Adrenal gland (tissue), 9 donors: ENCODE measurements at regions not wholly inside any gene's neighbourhood (a gene's known extent, or its start where the extent isn't known, plus 50 kb on each side); places are given as distances from the start of the nearest gene placed in this dataset.

Experiments
- DNase-seq, 7 donors: peaks; one replicate each; pipeline ENCODE4 v3.0.0-alpha.2; 2019 to 2020
- H3K27ac ChIP-seq, 5 donors: fragments of 200-600 bp; sonication (generic) in 4 of 5; 1 replicate in 3 of 5; 2 replicates in 2 of 5; pipeline versions ENCODE4 v1.5.1 to v1.8.0; 2016 to 2020; ENCODE audit warnings: mild to moderate bottlenecking in 1 of 5
- H3K27me3 ChIP-seq: fragments of 200-600 bp; 2 replicates; pipeline ENCODE4 v1.8.0; 2021
- H3K36me3 ChIP-seq, 2 donors: fragments of 200-600 bp; replicated peaks in 1 of 2; 1 replicate in 1 of 2; 2 replicates in 1 of 2; pipeline versions ENCODE4 v1.5.1 to v1.8.0; 2018 to 2022
- H3K4me1 ChIP-seq, 2 donors: fragments of 200-600 bp; replicated peaks in 1 of 2; 1 replicate in 1 of 2; 2 replicates in 1 of 2; pipeline versions ENCODE4 v1.5.1 to v1.8.0; 2018 to 2021
- H3K4me3 ChIP-seq, 4 donors: fragments of 200-600 bp; sonication (generic) in 3 of 4; one replicate each; pipeline ENCODE4 v1.5.1; 2016 to 2018
- H3K9me3 ChIP-seq, 3 donors: fragments of 200-600 bp; sonication (generic) in 1 of 3; replicated peaks in 1 of 3; 1 replicate in 2 of 3; 2 replicates in 1 of 3; pipeline versions ENCODE4 v1.5.1 to v1.8.0; 2016 to 2021
- POLR2A ChIP-seq, 2 donors: fragments of 450-650 bp; IDR thresholded peaks; one replicate each; pipeline ENCODE4 v1.6.1; 2017; ENCODE audit warnings: antibody characterized with exemption in 2 of 2, mild to moderate bottlenecking in 2 of 2, moderate library complexity in 1 of 2
- WGBS, 4 donors: extraction: QIAGEN DNeasy Blood & Tissue Kit in 2 of 4; methylation state at CpG; one replicate each; pipeline versions ENCODE4 v1.1.5 to v1.1.7; 2013 to 2017; 5-methylcytosine and 5-hydroxymethylcytosine counted together
- intact Hi-C, 2 donors: fragments of 100-400 bp; cut with DNase I; formaldehyde crosslinking; loops; one replicate each; pipeline versions ENCODE4 v1.14.1 to v1.15.0; 2022 to 2023
- TF ChIP-seq, protein P1 (sequence below), 6 experiments: fragments of 450-650 bp in 4 of 6; fragments of 200-600 bp in 2 of 6; sonication (generic) in 1 of 6; IDR thresholded peaks; 1 replicate in 5 of 6; 2 replicates in 1 of 6; pipeline versions ENCODE4 v1.5.1 to v1.8.0; 2016 to 2021; ENCODE audit warnings: antibody characterized with exemption in 6 of 6, mild to moderate bottlenecking in 2 of 6, moderate library complexity in 1 of 6
- donor health status: healthy with polysubstance abuse.
- donor health status: Bipolar disorder and iron deficiency.
- donor health status: DM: yes; HTN: yes; CAD: no.
- donor health status: DM: no; HTN: no; CAD: no.
- donor health status: DM: no; HTN: no; CAD: no.

DNA sequence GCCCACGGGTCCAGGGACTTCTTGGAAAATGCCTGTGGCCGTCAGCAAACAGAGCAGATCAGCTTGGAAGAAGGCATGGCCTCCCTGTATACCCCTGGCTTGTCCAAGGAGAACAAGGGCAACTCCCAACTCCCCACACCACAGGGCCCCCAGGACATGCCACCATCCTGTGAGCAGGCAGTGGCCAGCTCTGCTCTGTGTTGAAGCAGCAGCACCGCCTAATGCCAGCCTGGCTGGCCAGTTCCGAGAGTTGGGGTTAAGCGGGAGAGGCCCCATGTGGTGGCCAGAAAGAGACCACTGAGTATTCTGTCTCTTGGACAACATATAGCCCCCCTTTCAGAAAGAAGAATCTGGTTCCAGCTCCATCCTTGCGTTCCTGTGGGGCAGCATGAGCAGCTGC is 209.2 kb downstream of the CTTN start:
- no peak for DNase-seq
- no peaks in the 10 kb centered on the region for H3K27me3 ChIP-seq
- 80 to 100% (median 90%) methylated on average over 2 to 6 of the region's 6 CpGs for WGBS, 4 donors
- TF ChIP-seq, protein P1, sequence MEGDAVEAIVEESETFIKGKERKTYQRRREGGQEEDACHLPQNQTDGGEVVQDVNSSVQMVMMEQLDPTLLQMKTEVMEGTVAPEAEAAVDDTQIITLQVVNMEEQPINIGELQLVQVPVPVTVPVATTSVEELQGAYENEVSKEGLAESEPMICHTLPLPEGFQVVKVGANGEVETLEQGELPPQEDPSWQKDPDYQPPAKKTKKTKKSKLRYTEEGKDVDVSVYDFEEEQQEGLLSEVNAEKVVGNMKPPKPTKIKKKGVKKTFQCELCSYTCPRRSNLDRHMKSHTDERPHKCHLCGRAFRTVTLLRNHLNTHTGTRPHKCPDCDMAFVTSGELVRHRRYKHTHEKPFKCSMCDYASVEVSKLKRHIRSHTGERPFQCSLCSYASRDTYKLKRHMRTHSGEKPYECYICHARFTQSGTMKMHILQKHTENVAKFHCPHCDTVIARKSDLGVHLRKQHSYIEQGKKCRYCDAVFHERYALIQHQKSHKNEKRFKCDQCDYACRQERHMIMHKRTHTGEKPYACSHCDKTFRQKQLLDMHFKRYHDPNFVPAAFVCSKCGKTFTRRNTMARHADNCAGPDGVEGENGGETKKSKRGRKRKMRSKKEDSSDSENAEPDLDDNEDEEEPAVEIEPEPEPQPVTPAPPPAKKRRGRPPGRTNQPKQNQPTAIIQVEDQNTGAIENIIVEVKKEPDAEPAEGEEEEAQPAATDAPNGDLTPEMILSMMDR (IDR thresholded peaks at IDR 0.05), result no peak
- TF ChIP-seq POLR2A (IDR thresholded peaks at IDR 0.05), result no peak
- H3K36me3 ChIP-seq, result no peaks in the 10 kb centered on the region
- H3K9me3 ChIP-seq, result no peaks in the 10 kb centered on the region
- H3K4me1 ChIP-seq, result peaks cover 0 to 14% of the 10 kb centered on the region in 2 donors
- intact Hi-C loops, result no loop called here
- no peak overlapping the region for H3K4me3 ChIP-seq
- no peak overlapping the region for H3K27ac ChIP-seq

DNA sequence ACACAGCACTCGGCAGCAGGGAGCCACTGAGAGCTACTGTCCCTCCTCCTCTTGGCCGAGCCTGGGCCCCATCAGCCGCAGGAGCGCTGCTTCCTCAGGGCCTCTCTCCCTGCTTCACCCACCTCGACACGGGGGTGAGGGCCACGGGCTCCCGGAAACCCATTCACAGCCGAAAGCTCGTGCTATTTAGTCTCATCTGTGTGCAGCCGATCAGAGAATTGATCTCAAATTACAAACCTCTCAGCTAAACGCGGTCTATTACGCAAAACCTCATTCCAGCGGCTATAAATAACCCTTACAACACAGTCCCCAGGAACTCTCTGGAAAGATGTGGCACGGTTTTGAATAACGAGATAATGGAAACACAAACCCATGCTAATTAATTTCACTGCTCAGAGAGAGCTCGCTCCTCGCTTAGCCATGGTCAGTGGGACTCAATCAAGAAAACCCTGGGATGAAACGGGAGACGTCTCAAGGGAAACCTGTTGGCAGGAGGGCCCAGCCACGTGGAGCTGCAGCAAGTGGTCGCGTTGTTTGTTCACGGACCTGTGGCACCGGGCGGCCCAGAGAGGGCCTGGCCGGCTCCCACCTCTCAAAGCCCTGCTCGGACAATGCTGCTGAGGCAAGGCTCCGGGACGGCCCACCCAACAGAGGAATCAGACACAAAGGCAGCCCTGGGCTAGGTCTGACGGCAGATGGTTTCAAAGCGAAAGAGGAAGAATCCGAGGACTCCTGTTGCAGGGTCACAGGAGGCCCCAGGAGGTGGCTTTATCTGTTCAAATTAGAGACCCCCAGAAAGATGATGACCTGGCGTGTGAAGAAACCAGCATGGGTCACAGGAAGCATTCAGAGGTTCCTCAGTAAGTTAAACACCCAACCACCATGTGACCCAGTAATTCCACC is 210.5 kb downstream of the CTTN start:
- no peak for DNase-seq
- Histone ChIP-seq H3K9me3 (no peaks in the 10 kb centered on the region), H3K36me3 (no peaks in the 10 kb centered on the region), H3K27me3 (no peaks in the 10 kb centered on the region), H3K27ac (no peak overlapping the region), H3K4me3 (no peak overlapping the region), H3K4me1 (peaks cover 0 to 14% of the 10 kb centered on the region in 2 donors)
- TF ChIP-seq, protein P1 (IDR thresholded peaks at IDR 0.05), result no peak
- TF ChIP-seq POLR2A (IDR thresholded peaks at IDR 0.05), result no peak
- intact Hi-C loops, result no loop called here
- WGBS, 4 donors, result 60 to 74% (median 71%) methylated on average over 22 to 35 of the region's 35 CpGs

DNA sequence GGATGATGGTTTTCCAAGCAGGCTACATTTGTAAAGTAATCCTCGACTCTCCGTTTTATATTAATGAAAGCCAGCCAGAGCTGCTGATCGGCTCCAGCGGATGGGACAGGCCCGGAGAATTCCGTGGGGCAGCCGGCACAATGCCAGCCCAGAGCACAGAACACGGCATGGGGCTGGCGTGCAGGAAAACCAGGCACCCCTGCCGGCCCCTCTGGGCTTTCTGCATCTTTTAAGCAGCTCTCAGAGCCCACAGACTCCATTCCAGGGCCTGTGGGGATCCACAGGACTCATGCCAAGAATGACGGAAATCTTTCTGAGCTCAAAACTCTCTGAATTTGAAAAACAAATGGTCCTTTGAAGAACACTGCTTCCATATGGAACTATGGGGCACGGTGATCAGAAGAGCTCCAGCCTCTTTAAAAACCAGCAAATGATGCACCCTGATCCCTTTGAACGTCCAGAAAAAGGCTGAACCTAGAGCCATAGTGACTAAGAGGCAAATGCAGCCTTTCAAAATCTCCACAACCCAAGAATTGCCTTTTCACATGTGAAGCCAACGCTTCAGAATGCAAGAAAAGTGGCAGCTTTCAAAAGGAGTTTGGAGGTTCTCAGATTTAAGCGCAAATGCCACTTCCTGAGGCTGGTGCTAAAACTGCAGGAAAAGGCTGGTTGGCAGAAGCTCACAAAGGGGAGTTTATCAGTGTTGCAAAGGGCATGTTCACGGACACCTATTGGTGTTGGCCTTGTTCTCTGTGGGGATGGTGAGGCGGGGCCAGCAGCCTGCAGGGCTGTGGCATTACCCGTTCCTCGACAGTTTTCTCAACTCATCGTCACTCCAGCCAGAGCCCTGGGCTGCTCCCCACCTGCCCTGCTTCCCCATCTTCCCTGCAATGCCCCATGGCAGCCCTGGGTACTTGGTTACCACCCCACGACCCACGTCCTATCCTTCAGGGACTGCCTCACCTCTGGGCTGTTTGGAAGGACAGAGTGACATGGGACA is 212.5 kb downstream of the CTTN start:
- Histone ChIP-seq H3K4me3 (no peak overlapping the region), H3K36me3 (no peaks in the 10 kb centered on the region), H3K4me1 (peaks cover 0 to 14% of the 10 kb centered on the region in 2 donors), H3K27ac (no peak overlapping the region), H3K9me3 (no peaks in the 10 kb centered on the region), H3K27me3 (no peaks in the 10 kb centered on the region)
- no peak for TF ChIP-seq POLR2A (IDR thresholded peaks at IDR 0.05)
- TF ChIP-seq, protein P1 (IDR thresholded peaks at IDR 0.05), result no peak
- DNase-seq, result peak in 3 of 7 donors; percentile 19 to 51 (median 34)
- intact Hi-C loops, result no loop called here
- 40 to 50% (median 44%) methylated on average over 16 to 22 of the region's 22 CpGs for WGBS, 4 donors

DNA sequence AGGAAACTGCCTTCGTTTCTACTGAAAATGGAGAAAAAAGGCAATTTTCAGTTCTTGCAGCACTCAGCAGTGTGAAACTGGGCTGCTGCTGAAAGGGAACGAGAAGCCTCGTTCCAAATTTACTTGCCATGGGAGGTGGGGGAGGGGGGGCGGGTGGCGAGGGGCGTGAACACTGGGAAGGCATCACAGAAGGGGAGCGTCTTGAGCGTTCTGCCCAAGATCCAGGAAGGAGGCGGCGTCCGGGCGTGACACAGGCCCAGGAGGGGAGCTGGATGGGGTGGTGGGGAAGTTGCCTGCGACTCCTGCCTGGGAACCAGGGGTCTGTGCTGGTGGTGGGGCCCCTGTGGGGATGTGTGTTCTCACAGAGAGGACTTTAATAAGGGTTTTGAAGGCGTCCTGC is 213.5 kb downstream of the CTTN start:
- 60 to 70% (median 66%) methylated on average over 8 to 14 of the region's 14 CpGs for WGBS, 4 donors
- TF ChIP-seq, protein P1 (IDR thresholded peaks at IDR 0.05), result no peak
- no peak for TF ChIP-seq POLR2A (IDR thresholded peaks at IDR 0.05)
- DNase-seq, result no peak
- Histone ChIP-seq H3K4me1 (peaks cover 0 to 14% of the 10 kb centered on the region in 2 donors), H3K27me3 (no peaks in the 10 kb centered on the region), H3K36me3 (no peaks in the 10 kb centered on the region), H3K27ac (no peak overlapping the region), H3K4me3 (no peak overlapping the region), H3K9me3 (no peaks in the 10 kb centered on the region)
- intact Hi-C loops, result no loop called here
